Astrocyte of the spinal cord (primary cell): ENCODE measurements at regions not wholly inside any gene's neighbourhood (a gene's known extent, or its start where the extent isn't known, plus 50 kb on each side); places are given as distances from the start of the nearest gene placed in this dataset.
"Not testable (repeated sequence)": the region's sequence is repeated elsewhere in the genome, so short reads cannot be mapped to it uniquely, and the experiment has no call there.

Experiments used
- DNase-seq: peaks from one replicate; pipeline ENCODE4 v3.0.0; 2011; ENCODE audit warnings: low read depth, low spot score
- H3K4me3 ChIP-seq: 2 replicates; pipeline ENCODE4 v1.5.1; 2011; ENCODE audit warnings: low read depth, mild to moderate bottlenecking, low read length, moderate library complexity
- CTCF ChIP-seq: IDR thresholded peaks from 2 replicates; pipeline ENCODE4 v1.5.1; 2012; ENCODE audit warnings: low read depth, mild to moderate bottlenecking, low read length, inconsistent platforms
- in situ Hi-C: cut with HindIII; loops from 2 replicates; pipeline ENCODE4 v1.10.0; 2017; ENCODE audit warnings: low sequenced_read_pairs

GRCh38 chr20:29409833-29410805, 1847.3 kb upstream of the DEFB115 start:
- DNase-seq: no peak
- in situ Hi-C loops: no loop called here
- TF ChIP-seq CTCF: no peak
- no peak overlapping the region for H3K4me3 ChIP-seq

DNA sequence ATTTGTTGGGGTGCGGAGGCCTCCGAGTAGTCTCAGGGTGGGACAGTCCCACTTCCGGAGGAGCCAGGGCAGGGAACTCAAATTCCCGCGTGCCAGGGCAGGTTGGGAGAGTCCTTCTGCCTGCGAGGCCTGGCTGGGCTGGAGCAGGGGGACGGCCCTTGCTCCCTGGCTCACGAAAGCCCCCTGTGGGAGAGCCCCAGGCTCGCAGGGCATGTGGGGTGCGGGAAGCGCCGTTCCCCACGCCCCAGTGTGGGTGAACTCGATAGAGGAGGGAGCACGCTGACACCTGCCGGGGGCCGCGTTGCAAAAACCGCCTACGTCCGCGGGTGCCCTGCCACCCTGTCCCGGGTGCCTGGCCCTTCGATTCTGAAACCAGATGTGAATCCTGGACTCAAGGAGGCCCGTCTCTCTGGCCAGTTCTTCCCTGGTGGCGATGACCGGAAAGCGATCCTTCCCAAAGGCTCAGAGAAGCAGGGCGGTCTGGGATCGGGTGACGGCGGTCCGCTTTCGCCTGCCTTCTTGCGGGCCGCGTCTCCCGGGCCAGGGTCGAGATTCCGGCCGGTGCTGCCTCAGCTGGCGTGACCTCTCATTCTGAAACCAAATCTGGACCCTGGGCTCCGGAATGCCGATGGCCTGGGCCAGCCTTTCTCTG, 1846.5 kb upstream of the DEFB115 start:
- no peak for TF ChIP-seq CTCF
- H3K4me3 ChIP-seq: no peak overlapping the region
- DNase-seq: no peak
- in situ Hi-C loops: no loop called here

DNA sequence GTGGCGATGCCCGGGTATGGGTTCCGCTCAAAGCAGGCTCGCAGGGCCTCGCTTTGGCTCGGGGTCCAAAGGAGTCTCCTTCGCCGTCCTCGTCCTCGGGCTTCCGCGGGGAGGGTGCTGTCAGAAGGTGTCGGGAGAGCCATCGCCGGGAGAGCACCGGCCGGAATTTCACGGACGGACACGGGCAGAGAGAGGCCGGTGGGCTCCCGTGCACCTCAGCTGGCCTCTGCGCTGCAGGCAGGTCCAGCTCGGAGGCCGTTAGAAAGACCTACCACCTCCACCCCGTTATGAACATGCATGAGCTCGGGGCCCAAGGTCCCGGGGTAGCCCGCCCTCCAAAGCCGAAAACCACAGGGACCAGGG, 1846.0 kb upstream of the DEFB115 start:
- DNase-seq, in situ Hi-C loops, H3K4me3 ChIP-seq: not testable (repeated sequence)

GRCh38 chr20:29419378-29419777, 1838.1 kb upstream of the DEFB115 start:
- no peak for TF ChIP-seq CTCF
- no peak overlapping the region for H3K4me3 ChIP-seq
- in situ Hi-C loops: no loop called here
- DNase-seq: no peak

DNA sequence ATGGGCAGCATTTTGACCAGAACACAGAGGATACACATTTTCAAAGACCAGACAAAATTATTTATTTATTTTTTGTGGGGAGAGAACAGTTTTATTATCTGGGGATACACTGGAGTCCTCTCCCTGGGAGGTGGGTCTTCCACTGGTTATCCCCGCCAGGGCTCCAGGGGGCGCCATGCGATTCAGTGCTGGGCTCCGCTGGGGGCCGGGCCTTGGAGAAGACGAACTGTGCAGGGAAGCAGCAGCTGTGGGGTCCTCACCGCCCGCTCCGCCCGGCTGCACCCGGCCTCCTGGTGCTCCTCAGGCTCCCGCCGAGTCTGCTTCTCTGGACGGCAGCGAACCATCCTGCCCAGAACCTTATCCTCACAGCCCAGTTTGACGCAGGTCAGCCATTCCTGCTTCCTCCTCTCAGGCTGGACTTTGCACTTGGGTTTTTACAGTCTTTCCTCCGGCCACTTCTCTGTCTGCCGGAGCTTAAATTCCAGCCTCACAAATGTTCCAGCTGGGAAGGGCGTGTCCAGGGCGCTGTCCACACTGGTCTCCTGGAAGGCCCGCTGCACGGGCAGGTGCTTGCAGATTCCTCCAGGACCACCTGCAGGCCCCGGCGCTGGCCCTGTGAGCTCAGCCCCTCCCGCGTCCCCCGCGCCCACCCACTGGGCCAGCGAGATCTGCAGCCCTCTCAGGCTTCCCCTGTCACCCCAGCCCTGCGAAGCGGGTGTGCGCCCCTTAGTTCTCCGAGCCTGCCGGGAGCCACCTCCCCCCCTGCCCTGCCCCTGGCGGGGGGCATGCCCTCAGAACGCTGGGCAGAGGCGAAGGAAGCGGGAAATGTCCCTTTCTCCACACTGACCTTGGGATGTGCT, 1830.0 kb upstream of the DEFB115 start:
- in situ Hi-C loops: no loop called here
- TF ChIP-seq CTCF: no peak
- H3K4me3 ChIP-seq: no peak overlapping the region
- no peak for DNase-seq

- H3K4me3 ChIP-seq: no peak overlapping the region
- in situ Hi-C loops: no loop called here
- no peak for DNase-seq
- TF ChIP-seq CTCF: no peak
Observed at GRCh38 chr20:29430531-29430930, 1826.9 kb upstream of the DEFB115 start.

DNA sequence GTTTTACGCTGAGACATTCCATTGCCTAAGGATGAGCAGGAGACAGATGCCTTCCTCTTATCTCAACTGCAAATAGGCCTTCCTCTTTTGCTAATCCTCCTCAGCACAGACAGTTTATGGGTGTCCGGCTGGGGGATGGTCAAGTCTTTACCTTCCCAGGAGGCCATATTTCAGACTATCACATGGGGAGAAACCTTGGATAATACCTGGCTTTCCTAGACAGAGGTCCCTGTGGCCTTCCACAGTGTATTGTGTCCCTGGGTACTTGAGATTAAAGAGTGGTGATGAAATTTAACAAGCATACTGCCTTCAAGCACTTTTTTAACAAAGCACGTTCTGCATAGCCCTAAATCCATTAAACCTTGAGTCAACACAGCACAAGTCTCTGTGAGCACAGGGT, 1816.7 kb upstream of the DEFB115 start:
- H3K4me3 ChIP-seq, DNase-seq, in situ Hi-C loops: not testable (repeated sequence)
